ENCODE measurements at regions not wholly inside any gene's neighbourhood (a gene's known extent, or its start where the extent isn't known, plus 50 kb on each side); places are given as distances from the start of the nearest gene placed in this dataset.

GRCh38 chr16:56094231-56094630 is 97.1 kb upstream of the GNAO1 start:
- FAIRE-seq (no peak), DNase-seq (ENCODE audit: insufficient read length, low spot score) (no peak)

DNA sequence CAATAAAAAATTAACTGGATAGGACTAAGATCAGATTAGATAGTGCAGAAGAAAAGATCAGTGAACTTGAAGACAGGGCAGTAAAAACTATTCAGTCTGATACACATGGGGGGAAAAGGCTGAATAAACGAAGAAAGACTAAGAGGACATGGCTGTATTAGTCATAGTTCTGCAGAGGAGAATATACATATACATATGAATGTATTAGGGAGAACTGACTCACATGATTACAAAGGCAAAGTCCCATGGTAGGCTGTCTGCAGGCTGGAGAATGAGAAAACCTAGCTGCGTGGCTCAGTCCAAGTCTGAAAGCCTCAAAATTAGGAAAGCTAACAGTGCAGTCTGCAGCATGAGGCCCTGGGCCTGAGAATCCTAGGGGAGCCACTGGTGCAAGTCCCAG is 98.2 kb upstream of the GNAO1 start:
- FAIRE-seq = no peak
- no peak for DNase-seq (ENCODE audit: insufficient read length, low spot score)

GRCh38 chr16:56090076-56090475 is 101.2 kb upstream of the GNAO1 start:
- no peak for FAIRE-seq

GRCh38 chr16:56087626-56088025 is 103.7 kb upstream of the GNAO1 start:
- no peak for DNase-seq (ENCODE audit: insufficient read length, low spot score)
- FAIRE-seq = no peak

More at GRCh38 chr16:56090076-56090475, 101.2 kb upstream of the GNAO1 start:
- no peak for DNase-seq (ENCODE audit: insufficient read length, low spot score)

- DNase-seq (ENCODE audit: insufficient read length, low spot score) = no peak
- no peak for FAIRE-seq
Observed at GRCh38 chr16:56081371-56081770, 109.9 kb upstream of the GNAO1 start.

DNA sequence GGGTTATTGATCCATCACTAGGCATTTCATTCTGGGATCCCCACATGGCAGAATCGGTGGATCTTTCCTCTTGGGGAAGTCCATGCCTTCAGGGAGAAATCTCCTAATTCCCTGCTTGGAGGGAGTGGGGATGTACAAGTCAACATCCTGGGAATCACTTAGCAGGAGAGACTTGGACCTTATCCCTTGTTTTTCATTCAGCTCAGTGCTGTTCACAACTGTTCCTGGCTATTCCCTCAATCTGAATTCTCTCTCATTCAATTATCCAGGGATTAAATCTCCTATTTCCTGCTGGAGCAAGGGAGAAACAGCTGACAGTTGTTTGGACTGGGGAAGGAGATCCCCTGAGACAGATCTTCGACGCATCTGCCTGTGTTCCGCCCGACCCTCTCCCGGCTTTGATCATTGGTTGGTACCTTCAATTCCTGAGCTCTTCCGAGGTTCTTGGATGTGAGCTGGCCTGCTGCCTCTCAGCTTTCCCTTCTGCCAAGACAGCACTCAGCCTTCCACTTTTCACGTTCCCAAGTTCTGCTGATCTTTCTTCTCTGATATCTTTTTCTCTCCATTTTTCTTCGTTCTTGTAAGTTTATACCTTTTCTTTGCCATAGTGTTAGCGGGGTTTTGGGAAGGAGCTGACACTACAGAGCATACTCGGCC is 115.4 kb upstream of the GNAO1 start:
- DNase-seq (ENCODE audit: insufficient read length, low spot score) (no peak), FAIRE-seq (no peak)

GRCh38 chr16:56073508-56073907 is 117.8 kb upstream of the GNAO1 start:
- DNase-seq (ENCODE audit: insufficient read length, low spot score) = no peak
- FAIRE-seq = no peak

- FAIRE-seq = no peak
Observed at GRCh38 chr16:56072096-56072495, 119.2 kb upstream of the GNAO1 start.

GRCh38 chr16:56068816-56069215 is 122.5 kb upstream of the GNAO1 start:
- no peak for DNase-seq (ENCODE audit: insufficient read length, low spot score)
- no peak for FAIRE-seq

More at GRCh38 chr16:56072096-56072495, 119.2 kb upstream of the GNAO1 start:
- DNase-seq (ENCODE audit: insufficient read length, low spot score) = no peak

DNA sequence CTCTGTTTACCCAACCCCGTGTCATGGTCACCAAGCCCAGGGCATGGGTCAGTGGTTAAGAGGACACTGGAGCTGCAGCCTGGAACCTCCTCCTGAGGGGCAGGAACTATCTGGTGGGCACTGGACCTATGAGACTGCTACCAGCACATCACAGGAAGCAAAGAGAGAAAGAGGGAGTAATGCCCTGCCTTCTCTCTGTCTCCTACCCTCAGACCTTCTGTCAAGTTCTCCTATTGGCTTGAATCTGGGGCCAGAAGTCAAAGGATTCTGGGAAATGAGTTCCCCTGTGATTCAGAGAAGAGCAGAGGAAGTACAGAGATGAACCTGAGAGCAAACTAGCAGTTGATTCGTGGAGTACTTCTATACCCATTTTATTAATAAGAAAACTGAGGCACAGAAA is 123.0 kb upstream of the GNAO1 start:
- FAIRE-seq (no peak), DNase-seq (ENCODE audit: insufficient read length, low spot score) (no peak)

GRCh38 chr16:56067406-56067805 is 123.9 kb upstream of the GNAO1 start:
- DNase-seq (ENCODE audit: insufficient read length, low spot score) (no peak), FAIRE-seq (no peak)

- DNase-seq (ENCODE audit: insufficient read length, low spot score) (no peak), FAIRE-seq (no peak)
Observed at GRCh38 chr16:56066617-56067016, 124.7 kb upstream of the GNAO1 start.

- DNase-seq (ENCODE audit: insufficient read length, low spot score) (no peak), FAIRE-seq (no peak)
Observed at GRCh38 chr16:56063111-56063510, 128.2 kb upstream of the GNAO1 start.

GRCh38 chr16:56057151-56057550 is 134.1 kb upstream of the GNAO1 start:
- no peak for FAIRE-seq
- no peak for DNase-seq (ENCODE audit: insufficient read length, low spot score)

DNA sequence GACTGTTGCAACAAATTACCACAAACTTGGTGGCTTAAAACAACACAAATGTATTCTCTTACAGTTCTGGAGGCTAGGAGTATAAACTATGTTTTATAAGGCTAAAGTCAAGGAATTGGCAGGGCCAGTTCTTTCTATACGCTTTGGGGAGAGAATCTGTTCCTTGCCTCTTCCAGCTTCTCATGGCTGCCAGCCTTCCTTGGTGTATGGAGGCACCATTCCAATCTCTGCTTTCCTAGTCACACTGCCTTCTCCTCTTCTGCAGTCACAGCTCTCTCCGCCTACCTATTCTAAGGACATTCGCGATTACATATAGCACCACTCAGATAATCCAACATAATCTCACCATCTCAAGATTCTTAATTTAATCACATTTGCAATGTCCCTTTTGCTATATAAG is 140.4 kb upstream of the GNAO1 start:
- FAIRE-seq (no peak), DNase-seq (ENCODE audit: insufficient read length, low spot score) (no peak)

DNA sequence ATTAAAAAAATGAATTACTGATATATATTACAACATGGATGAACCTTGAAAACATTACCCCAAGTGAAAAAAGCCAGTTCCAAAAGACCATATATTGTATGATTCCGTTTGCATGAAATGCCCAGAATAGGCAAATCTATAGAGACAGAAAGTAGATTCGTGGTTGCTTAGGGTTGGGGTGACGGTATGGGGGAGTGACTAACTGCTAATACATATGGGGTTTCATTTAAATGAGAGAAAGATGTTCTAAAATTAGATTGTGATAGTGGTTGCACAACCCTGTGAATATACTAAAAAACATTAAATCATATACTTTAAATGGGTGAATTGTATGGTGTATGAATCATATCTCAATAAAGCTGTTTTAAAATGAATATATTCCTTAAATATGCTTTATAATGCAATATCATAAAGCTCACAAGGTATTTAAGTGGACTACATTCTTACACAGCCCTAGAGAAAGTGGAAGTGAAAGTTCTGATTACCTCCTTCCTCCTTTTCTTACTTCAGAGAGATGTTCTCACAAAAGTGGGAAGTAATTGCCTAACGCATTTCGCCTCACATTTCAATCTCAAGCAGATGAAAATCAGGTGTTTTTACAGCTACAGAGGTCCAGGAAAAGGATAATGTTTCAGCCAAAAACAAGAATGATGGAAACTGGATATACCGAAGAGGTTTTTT is 142.7 kb upstream of the GNAO1 start:
- FAIRE-seq = no peak
- DNase-seq (ENCODE audit: insufficient read length, low spot score) = no peak

DNA sequence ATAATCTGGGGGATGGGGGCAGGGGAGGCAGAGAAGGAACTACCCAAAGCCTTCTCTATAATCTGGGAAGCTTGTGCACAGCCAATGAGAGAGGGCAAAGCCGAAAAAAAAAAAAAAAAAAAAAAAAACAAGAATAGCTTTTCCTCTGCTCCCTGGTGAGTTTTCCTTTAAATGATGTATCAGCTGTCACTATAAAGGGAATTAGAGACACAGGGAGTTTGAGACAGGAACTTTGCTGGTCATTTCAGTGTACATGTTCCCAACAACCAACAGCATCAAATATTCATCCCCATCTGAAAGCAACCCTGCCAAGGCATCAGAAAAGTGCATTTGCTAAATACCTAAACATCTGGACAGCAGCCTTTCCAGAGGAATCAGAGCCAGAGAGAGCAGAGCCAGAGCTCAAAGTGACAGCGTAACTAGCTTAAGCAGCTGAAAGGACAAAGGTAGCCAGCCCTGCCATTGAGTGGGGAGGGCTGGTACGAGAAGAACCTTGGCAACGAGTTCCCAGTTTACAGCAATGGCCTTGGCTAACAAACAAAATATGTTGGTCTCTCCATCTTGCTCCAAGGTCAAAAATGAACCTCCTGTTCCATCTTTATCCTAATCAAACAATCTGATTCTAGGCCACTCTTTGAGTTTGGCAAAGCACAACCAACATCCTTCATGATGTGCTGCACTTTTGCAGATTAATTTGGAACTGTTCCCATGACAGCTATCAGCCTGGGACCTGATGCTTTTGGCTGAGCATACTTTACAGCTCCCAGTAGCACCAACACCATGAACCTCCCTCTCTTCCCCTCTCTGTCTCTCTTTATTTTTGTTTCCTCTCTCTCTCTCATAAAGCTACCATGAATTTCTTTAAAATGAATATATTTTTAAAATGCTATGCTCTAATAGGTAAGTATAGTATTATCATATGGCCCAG is 143.7 kb upstream of the GNAO1 start:
- DNase-seq (ENCODE audit: insufficient read length, low spot score) (no peak), FAIRE-seq (no peak)

- DNase-seq (ENCODE audit: insufficient read length, low spot score) (no peak), FAIRE-seq (no peak)
Observed at GRCh38 chr16:56042416-56042815, 148.9 kb upstream of the GNAO1 start.

DNA sequence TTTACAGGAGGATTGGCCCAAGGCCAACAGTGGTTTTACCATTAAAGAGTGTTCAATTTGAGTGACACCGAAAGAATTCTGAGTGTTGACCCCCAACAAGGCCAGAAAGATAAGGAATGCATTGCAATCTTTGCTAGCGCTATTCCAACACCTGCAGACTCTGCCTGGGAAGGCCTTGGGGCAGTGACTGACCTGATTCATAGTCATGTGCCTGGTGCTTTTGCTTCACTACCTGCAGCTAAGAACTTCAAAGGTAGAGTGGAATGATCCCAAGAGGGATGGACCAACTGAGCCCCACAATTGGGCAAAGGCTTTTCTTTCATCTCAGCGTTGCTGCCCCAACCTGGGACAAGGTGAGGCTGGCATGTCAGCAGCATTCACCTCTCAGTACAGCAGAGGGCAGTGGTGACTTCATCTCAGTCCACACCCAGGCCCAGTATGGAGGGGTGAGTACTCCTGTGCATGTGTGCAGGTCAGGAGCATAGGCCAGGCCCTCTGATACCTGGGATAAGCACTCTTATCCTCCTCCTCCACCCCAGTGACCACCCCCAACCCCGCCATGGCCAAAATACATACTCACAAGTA is 149.6 kb upstream of the GNAO1 start:
- FAIRE-seq (no peak), DNase-seq (ENCODE audit: insufficient read length, low spot score) (no peak)

DNA sequence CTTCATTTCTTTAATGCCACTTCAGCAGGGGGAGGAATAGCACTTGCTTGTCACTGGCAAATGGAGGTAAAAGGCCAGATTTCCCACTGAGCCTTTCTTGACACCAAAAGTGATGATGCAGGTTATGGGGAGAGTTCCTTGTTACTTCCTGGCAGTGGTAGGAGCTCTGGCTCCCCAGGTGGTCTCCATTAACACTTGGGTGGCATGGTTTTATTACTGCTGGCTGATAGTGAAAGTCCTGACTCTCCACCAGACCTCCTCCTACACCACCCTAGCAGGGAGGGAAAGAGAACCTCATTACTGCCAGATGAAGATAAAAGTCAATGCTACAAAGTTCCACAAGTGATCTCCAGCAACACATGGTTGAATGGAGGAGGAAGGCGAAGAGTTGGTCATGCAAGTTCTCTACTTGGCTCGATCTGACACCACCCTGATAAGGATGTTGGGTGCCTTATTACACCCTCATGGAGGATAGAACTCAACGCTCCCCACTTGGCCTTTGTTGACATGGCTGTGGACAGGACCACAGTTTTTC is 152.7 kb upstream of the GNAO1 start:
- FAIRE-seq (no peak), DNase-seq (ENCODE audit: insufficient read length, low spot score) (no peak)

- no peak for DNase-seq (ENCODE audit: insufficient read length, low spot score)
- FAIRE-seq = no peak
Observed at GRCh38 chr16:56032072-56032471, 156.9 kb upstream of the CES5A start.
